Peyer's patch (tissue), 4 donors: ENCODE measurements at regions not wholly inside any gene's neighbourhood (a gene's known extent, or its start where the extent isn't known, plus 50 kb on each side); places are given as distances from the start of the nearest gene placed in this dataset.

Experiments used
- CTCF ChIP-seq, 6 experiments: fragments of 450-650 bp in 4 of 6; fragments of 200-600 bp in 2 of 6; sonication (generic) in 1 of 6; IDR thresholded peaks; one replicate each; pipeline ENCODE4 v1.5.1; 2017 to 2019; ENCODE audit warnings: antibody characterized with exemption in 6 of 6, mild to moderate bottlenecking in 3 of 6, moderate library complexity in 1 of 6
- POLR2A ChIP-seq, 2 donors: fragments of 450-650 bp; IDR thresholded peaks; one replicate each; pipeline ENCODE4 v1.5.1; 2017; ENCODE audit warnings: antibody characterized with exemption in 2 of 2, mild to moderate bottlenecking in 2 of 2, moderate library complexity in 2 of 2

- TF ChIP-seq CTCF (IDR thresholded peaks at IDR 0.05) (no peak), POLR2A (IDR thresholded peaks at IDR 0.05) (no peak)
These were observed 178.4 kb downstream of the NRN1 start for GRCh38 chr6:5828296-5828695.
